SU-DHL-6 (cell line): ENCODE measurements at regions not wholly inside any gene's neighbourhood (a gene's known extent, or its start where the extent isn't known, plus 50 kb on each side); places are given as distances from the start of the nearest gene placed in this dataset.

Experiments used
- H2AFZ ChIP-seq: fragments of 200-600 bp; sonication (generic); 2 replicates; pipeline ENCODE4 v1.6.1; 2014; ENCODE audit warnings: low read depth, mild to moderate bottlenecking, moderate library complexity, mixed read lengths, antibody characterized with exemption, low read length; ENCODE audit not compliant: severe bottlenecking
- H3F3A ChIP-seq: fragments of 200-600 bp; shearing (Covaris generic); 2 replicates; pipeline ENCODE4 v1.6.0; 2016; ENCODE audit warnings: antibody characterized with exemption, mild to moderate bottlenecking; ENCODE audit not compliant: insufficient read depth
- H3K27ac ChIP-seq: fragments of 200-600 bp; sonication (generic); 2 replicates; pipeline ENCODE4 v1.5.1; 2016; ENCODE audit warnings: low read depth, mild to moderate bottlenecking, low read length, moderate library complexity, mixed read lengths
- H3K27me3 ChIP-seq: fragments of 200-600 bp; sonication (generic), shearing (Covaris generic); 2 replicates; pipeline ENCODE4 v1.6.0; 2014; ENCODE audit warnings: mild to moderate bottlenecking, low read length
- H3K36me3 ChIP-seq: fragments of 200-600 bp; sonication (generic); 2 replicates; pipeline ENCODE4 v1.6.1; 2014; ENCODE audit warnings: mild to moderate bottlenecking, low read length, mixed read lengths
- H3K4me2 ChIP-seq: fragments of 300-600, 200-600 bp; shearing (Covaris generic), sonication (generic); 2 replicates; pipeline ENCODE4 v1.6.0; 2014; ENCODE audit warnings: low read length, low read depth, mild to moderate bottlenecking; ENCODE audit not compliant: poor library complexity, severe bottlenecking
- H3K4me3 ChIP-seq: fragments of 200-600 bp; sonication (generic); 2 replicates; pipeline ENCODE4 v1.5.1; 2014; ENCODE audit warnings: antibody characterized with exemption, low read length, mild to moderate bottlenecking, mixed read lengths; ENCODE audit not compliant: insufficient read depth, poor library complexity, severe bottlenecking
- H3K79me2 ChIP-seq: fragments of 200-600 bp; sonication (generic); 2 replicates; pipeline ENCODE4 v1.6.1; 2014; ENCODE audit warnings: mild to moderate bottlenecking, low read length, moderate library complexity; ENCODE audit not compliant: insufficient read depth
- H3K9ac ChIP-seq: fragments of 200-600 bp; sonication (generic); 2 replicates; pipeline ENCODE4 v1.7.0; 2014; ENCODE audit warnings: mild to moderate bottlenecking, low read length
- H3K9me2 ChIP-seq: fragments of 200-600 bp; sonication (generic); replicated peaks from 2 replicates; pipeline ENCODE4 v1.6.1; 2014; ENCODE audit warnings: low read length; ENCODE audit not compliant: insufficient read depth
- H3K9me3 ChIP-seq: fragments of 200-600 bp; sonication (generic); 2 replicates; pipeline ENCODE4 v1.6.1; 2014; ENCODE audit warnings: low read length, mixed read lengths; ENCODE audit not compliant: insufficient read depth
- H4K20me1 ChIP-seq: fragments of 200-600 bp; sonication (generic); 2 replicates; pipeline ENCODE4 v1.6.1; 2014; ENCODE audit warnings: low read depth, mild to moderate bottlenecking, antibody characterized with exemption, low read length, moderate library complexity, mixed read lengths
- EZH2phosphoT487 ChIP-seq: fragments of 200-600 bp; sonication (generic), shearing (Covaris generic); conservative IDR thresholded peaks from 2 replicates; pipeline ENCODE4 v1.6.1; 2018; ENCODE audit warnings: mild to moderate bottlenecking, antibody characterized with exemption, low read length, moderate library complexity, mixed read lengths
- TF ChIP-seq, protein P1 (sequence below): fragments of 200-600 bp; sonication (generic); IDR thresholded peaks from one replicate; pipeline ENCODE4 v1.5.1; 2017; ENCODE audit warnings: antibody characterized with exemption, mild to moderate bottlenecking, low read length, moderate library complexity; ENCODE audit not compliant: insufficient read depth, poor library complexity, severe bottlenecking

DNA sequence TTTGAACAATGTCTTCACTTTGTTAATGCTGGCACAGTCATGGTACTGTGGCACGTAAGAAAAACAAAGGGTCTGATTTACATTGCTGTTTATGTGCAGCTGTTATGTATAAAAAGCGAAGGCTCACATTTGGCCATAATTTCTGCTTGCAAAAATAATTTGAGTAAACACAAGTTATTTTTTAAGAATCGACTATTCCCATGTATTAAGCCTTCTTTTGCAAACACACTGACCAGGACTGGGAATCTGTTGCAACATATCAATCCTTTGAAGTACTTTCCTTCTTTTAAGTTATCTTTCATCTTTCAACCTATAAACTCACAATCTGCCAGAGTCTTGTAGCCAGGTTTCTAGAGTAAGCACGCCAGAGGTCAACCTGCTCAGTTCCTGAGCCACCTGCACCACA is 145.4 kb upstream of the BMP4 start:
- no peaks in the 10 kb centered on the region for H3K79me2 ChIP-seq
- no peaks in the 10 kb centered on the region for H3K36me3 ChIP-seq
- TF ChIP-seq EZH2phosphoT487 = no peak
- TF ChIP-seq, protein P1, sequence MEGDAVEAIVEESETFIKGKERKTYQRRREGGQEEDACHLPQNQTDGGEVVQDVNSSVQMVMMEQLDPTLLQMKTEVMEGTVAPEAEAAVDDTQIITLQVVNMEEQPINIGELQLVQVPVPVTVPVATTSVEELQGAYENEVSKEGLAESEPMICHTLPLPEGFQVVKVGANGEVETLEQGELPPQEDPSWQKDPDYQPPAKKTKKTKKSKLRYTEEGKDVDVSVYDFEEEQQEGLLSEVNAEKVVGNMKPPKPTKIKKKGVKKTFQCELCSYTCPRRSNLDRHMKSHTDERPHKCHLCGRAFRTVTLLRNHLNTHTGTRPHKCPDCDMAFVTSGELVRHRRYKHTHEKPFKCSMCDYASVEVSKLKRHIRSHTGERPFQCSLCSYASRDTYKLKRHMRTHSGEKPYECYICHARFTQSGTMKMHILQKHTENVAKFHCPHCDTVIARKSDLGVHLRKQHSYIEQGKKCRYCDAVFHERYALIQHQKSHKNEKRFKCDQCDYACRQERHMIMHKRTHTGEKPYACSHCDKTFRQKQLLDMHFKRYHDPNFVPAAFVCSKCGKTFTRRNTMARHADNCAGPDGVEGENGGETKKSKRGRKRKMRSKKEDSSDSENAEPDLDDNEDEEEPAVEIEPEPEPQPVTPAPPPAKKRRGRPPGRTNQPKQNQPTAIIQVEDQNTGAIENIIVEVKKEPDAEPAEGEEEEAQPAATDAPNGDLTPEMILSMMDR = no peak
- H3K4me2 ChIP-seq = no peak overlapping the region
- H4K20me1 ChIP-seq = no peaks in the 10 kb centered on the region
- no peak overlapping the region for H3K9ac ChIP-seq
- H3K9me2 ChIP-seq = no peaks in the 10 kb centered on the region
- no peak overlapping the region for H3K27ac ChIP-seq
- H3K9me3 ChIP-seq = no peaks in the 10 kb centered on the region
- H3K27me3 ChIP-seq = no peaks in the 10 kb centered on the region
- H3F3A ChIP-seq = no peaks in the 10 kb centered on the region
- no peak overlapping the region for H2AFZ ChIP-seq
- no peak overlapping the region for H3K4me3 ChIP-seq

DNA sequence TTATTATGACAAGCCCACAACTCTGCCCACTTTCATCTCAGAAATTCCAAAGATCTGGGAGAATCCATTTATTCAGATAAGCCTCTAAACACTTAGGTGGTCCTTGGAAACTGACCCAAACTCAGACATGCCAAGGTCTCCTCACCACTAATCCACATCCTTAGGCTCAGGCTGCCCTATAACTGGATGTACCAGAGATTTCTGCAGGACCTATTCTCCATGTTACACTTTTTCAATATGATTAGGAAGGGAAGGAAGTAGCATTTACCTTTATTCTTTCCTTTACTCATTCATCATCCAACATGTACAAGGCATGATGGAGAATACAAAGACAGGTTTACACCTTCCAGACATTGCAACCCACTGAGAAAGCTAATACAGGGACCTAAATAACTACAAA is 145.9 kb upstream of the BMP4 start:
- H3F3A ChIP-seq = no peaks in the 10 kb centered on the region
- H3K4me2 ChIP-seq = no peak overlapping the region
- H3K27me3 ChIP-seq = no peaks in the 10 kb centered on the region
- no peak overlapping the region for H2AFZ ChIP-seq
- H3K36me3 ChIP-seq = no peaks in the 10 kb centered on the region
- no peaks in the 10 kb centered on the region for H3K9me3 ChIP-seq
- no peaks in the 10 kb centered on the region for H3K9me2 ChIP-seq
- no peak overlapping the region for H3K4me3 ChIP-seq
- no peak overlapping the region for H3K9ac ChIP-seq
- no peak overlapping the region for H3K27ac ChIP-seq
- no peak for TF ChIP-seq EZH2phosphoT487
- TF ChIP-seq, protein P1 = no peak
- H3K79me2 ChIP-seq = no peaks in the 10 kb centered on the region
- H4K20me1 ChIP-seq = no peaks in the 10 kb centered on the region

DNA sequence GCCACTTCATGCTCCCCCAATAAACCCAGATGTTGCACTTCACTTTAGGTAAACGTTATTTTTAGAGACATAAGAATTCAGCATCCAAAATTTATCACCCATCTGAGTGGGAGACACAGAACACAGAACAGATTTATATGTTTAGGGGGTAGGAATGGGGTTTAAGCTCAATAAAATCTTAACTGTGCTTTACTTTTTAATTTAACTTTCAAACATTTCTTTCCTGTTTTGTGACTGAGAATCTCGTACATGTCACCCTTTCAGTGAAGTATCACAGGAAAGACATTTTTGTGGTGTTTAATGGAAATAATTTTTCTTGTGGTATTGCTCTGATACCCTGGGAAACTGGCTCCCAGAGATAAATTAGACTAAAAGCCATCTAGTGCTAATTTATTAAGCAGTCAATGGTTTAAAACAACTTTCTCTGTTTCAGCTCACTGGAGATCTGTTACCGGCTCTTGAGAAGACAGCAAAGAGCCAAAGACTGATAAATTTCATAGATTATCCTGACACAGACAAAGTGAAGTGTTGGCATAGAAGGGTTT is 148.0 kb upstream of the BMP4 start:
- TF ChIP-seq EZH2phosphoT487 = no peak
- TF ChIP-seq, protein P1 = no peak
- Histone ChIP-seq H2AFZ (no peak overlapping the region), H3K9me3 (no peaks in the 10 kb centered on the region), H3K27ac (no peak overlapping the region), H3K9me2 (no peaks in the 10 kb centered on the region), H4K20me1 (no peaks in the 10 kb centered on the region), H3K4me2 (no peak overlapping the region), H3K79me2 (no peaks in the 10 kb centered on the region), H3K4me3 (no peak overlapping the region), H3F3A (no peaks in the 10 kb centered on the region), H3K27me3 (no peaks in the 10 kb centered on the region), H3K36me3 (no peaks in the 10 kb centered on the region), H3K9ac (no peak overlapping the region)
